ENCODE measurements at regions not wholly inside any gene's neighbourhood (a gene's known extent, or its start where the extent isn't known, plus 50 kb on each side); places are given as distances from the start of the nearest gene placed in this dataset.

GRCh38 chr5:166532456-166533220 lies 1758.8 kb upstream of the WWC1 start:
- CTCF ChIA-PET (ENCODE audit: low intra/inter-chr PET ratio, low total read pairs) = no interaction called here
- H3K27me3 ChIP-seq (ENCODE audit: control insufficient read depth in 1 of 2, insufficient read depth in 2 of 2, low read length in 2 of 2) = no peaks in the 10 kb centered on the region
- 5% methylated on average over 5 of the region's 5 CpGs for WGBS (ENCODE audit: low lambda C conversion rate)
- H3K4me3 ChIP-seq (replicated peaks in 1 of 3; ENCODE audit: insufficient read depth in 1 of 3, low read depth in 2 of 3, low read length in 3 of 3) = no peak overlapping the region
- no TSS peak for BruUV-seq (replicated peaks)
- intact Hi-C loops (cut with micrococcal nuclease; ENCODE audit: unreplicated experiment) = no loop called here
- TF ChIP-seq, protein P1, sequence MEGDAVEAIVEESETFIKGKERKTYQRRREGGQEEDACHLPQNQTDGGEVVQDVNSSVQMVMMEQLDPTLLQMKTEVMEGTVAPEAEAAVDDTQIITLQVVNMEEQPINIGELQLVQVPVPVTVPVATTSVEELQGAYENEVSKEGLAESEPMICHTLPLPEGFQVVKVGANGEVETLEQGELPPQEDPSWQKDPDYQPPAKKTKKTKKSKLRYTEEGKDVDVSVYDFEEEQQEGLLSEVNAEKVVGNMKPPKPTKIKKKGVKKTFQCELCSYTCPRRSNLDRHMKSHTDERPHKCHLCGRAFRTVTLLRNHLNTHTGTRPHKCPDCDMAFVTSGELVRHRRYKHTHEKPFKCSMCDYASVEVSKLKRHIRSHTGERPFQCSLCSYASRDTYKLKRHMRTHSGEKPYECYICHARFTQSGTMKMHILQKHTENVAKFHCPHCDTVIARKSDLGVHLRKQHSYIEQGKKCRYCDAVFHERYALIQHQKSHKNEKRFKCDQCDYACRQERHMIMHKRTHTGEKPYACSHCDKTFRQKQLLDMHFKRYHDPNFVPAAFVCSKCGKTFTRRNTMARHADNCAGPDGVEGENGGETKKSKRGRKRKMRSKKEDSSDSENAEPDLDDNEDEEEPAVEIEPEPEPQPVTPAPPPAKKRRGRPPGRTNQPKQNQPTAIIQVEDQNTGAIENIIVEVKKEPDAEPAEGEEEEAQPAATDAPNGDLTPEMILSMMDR (CRISPR knock-in tag; IDR thresholded peaks at IDR 0.05) = no peak
- TF ChIP-seq RBAK (CRISPR knock-in tag; IDR thresholded peaks at IDR 0.05) (no peak), TCF7 (IDR thresholded peaks at IDR 0.05; ENCODE audit: low read depth) (no peak), HOXA5 (CRISPR knock-in tag; IDR thresholded peaks at IDR 0.05) (no peak)
- TF ChIP-seq, protein P2, sequence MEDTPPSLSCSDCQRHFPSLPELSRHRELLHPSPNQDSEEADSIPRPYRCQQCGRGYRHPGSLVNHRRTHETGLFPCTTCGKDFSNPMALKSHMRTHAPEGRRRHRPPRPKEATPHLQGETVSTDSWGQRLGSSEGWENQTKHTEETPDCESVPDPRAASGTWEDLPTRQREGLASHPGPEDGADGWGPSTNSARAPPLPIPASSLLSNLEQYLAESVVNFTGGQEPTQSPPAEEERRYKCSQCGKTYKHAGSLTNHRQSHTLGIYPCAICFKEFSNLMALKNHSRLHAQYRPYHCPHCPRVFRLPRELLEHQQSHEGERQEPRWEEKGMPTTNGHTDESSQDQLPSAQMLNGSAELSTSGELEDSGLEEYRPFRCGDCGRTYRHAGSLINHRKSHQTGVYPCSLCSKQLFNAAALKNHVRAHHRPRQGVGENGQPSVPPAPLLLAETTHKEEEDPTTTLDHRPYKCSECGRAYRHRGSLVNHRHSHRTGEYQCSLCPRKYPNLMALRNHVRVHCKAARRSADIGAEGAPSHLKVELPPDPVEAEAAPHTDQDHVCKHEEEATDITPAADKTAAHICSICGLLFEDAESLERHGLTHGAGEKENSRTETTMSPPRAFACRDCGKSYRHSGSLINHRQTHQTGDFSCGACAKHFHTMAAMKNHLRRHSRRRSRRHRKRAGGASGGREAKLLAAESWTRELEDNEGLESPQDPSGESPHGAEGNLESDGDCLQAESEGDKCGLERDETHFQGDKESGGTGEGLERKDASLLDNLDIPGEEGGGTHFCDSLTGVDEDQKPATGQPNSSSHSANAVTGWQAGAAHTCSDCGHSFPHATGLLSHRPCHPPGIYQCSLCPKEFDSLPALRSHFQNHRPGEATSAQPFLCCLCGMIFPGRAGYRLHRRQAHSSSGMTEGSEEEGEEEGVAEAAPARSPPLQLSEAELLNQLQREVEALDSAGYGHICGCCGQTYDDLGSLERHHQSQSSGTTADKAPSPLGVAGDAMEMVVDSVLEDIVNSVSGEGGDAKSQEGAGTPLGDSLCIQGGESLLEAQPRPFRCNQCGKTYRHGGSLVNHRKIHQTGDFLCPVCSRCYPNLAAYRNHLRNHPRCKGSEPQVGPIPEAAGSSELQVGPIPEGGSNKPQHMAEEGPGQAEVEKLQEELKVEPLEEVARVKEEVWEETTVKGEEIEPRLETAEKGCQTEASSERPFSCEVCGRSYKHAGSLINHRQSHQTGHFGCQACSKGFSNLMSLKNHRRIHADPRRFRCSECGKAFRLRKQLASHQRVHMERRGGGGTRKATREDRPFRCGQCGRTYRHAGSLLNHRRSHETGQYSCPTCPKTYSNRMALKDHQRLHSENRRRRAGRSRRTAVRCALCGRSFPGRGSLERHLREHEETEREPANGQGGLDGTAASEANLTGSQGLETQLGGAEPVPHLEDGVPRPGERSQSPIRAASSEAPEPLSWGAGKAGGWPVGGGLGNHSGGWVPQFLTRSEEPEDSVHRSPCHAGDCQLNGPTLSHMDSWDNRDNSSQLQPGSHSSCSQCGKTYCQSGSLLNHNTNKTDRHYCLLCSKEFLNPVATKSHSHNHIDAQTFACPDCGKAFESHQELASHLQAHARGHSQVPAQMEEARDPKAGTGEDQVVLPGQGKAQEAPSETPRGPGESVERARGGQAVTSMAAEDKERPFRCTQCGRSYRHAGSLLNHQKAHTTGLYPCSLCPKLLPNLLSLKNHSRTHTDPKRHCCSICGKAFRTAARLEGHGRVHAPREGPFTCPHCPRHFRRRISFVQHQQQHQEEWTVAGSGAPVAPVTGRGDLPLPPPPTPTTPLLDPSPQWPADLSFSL (CRISPR knock-in tag; IDR thresholded peaks at IDR 0.05) = no peak
- no peak overlapping the region for H3K27ac ChIP-seq (ENCODE audit: extremely low read length, insufficient read depth, low read length)
- no peaks in the 10 kb centered on the region for H3K36me3 ChIP-seq (replicated peaks in 1 of 2; ENCODE audit: control insufficient read depth in 1 of 2, insufficient read depth in 2 of 2, low read length in 2 of 2)
- no peak overlapping the region for H3K4me2 ChIP-seq (ENCODE audit: low read depth, low read length)
- peaks cover 62% of the 10 kb centered on the region for H3K9me3 ChIP-seq (ENCODE audit: low read length)
- in situ Hi-C loops (cut with HindIII; ENCODE audit: extremely low pct_ligation_motif_present, low pct_unique_long_range_greater_than_20kb) = no loop called here
- no peaks in the 10 kb centered on the region for H3K79me2 ChIP-seq (ENCODE audit: insufficient read depth, low read length)
- ATAC-seq (no peak), FAIRE-seq (no peak), DNase-seq (ENCODE audit: low spot score) (no peak)
- POLR2A ChIA-PET = no interaction called here
- H3K9ac ChIP-seq (ENCODE audit: insufficient read depth, low read depth, low read length) = no peak overlapping the region
- no peaks in the 10 kb centered on the region for H3K4me1 ChIP-seq (ENCODE audit: insufficient read depth, low read length)
- no peak overlapping the region for H2AFZ ChIP-seq (ENCODE audit: low read length)
- no peaks in the 10 kb centered on the region for H4K20me1 ChIP-seq (ENCODE audit: insufficient read depth, low read length)
